Karpas-422 (cell line): ENCODE measurements at regions not wholly inside any gene's neighbourhood (a gene's known extent, or its start where the extent isn't known, plus 50 kb on each side); places are given as distances from the start of the nearest gene placed in this dataset.
A peak's percentile ranks its signal among the peaks of the same experiment; 100 is the strongest.

ENCODE experiments used
- DNase-seq: peaks from one replicate; pipeline ENCODE4 v3.0.0-alpha.2; 2015
- H2AFZ ChIP-seq: fragments of 200-600 bp; sonication (generic); 2 replicates; pipeline ENCODE4 v1.6.1; 2014; ENCODE audit warnings: antibody characterized with exemption, low read length, mixed read lengths
- H3K27ac ChIP-seq: fragments of 200-600 bp; sonication (generic); 2 replicates; pipeline ENCODE4 v1.5.1; 2014; ENCODE audit warnings: mild to moderate bottlenecking, low read length, moderate library complexity
- H3K27me3 ChIP-seq: fragments of 200-600 bp; sonication (generic); 2 replicates; pipeline ENCODE4 v1.6.1; 2014; ENCODE audit warnings: low read length, mixed read lengths
- H3K36me3 ChIP-seq: fragments of 200-600 bp; sonication (generic); 2 replicates; pipeline ENCODE4 v1.6.1; 2014; ENCODE audit warnings: low read length, mixed read lengths; ENCODE audit not compliant: insufficient read depth
- H3K4me1 ChIP-seq: fragments of 200-600 bp; sonication (generic); 2 replicates; pipeline ENCODE4 v1.6.1; 2014; ENCODE audit warnings: mild to moderate bottlenecking, low read length, mixed read lengths
- H3K4me2 ChIP-seq: fragments of 200-600 bp; sonication (generic); 2 replicates; pipeline ENCODE4 v1.6.1; 2014; ENCODE audit warnings: low read length, low read depth, mild to moderate bottlenecking; ENCODE audit not compliant: poor library complexity, severe bottlenecking
- H3K4me3 ChIP-seq: fragments of 200-600 bp; sonication (generic); 2 replicates; pipeline ENCODE4 v1.5.1; 2014; ENCODE audit warnings: mild to moderate bottlenecking, antibody characterized with exemption, low read length, mixed read lengths
- H3K79me2 ChIP-seq: fragments of 200-600 bp; sonication (generic); 2 replicates; pipeline ENCODE4 v1.6.1; 2014; ENCODE audit warnings: mild to moderate bottlenecking, low read length, mixed read lengths
- H3K9ac ChIP-seq: fragments of 200-600 bp; sonication (generic); 2 replicates; pipeline ENCODE4 v1.6.0; 2014; ENCODE audit warnings: low read length
- H3K9me2 ChIP-seq: fragments of 200-600 bp; sonication (generic), shearing (Covaris generic); replicated peaks from 2 replicates; pipeline ENCODE4 v1.6.0; 2014; ENCODE audit warnings: mild to moderate bottlenecking, low read length, moderate library complexity; ENCODE audit not compliant: insufficient read depth
- H3K9me3 ChIP-seq: fragments of 300-700, 200-600 bp; sonication (generic); 2 replicates; pipeline ENCODE4 v1.6.1; 2014; ENCODE audit warnings: low read length, mixed read lengths
- H4K20me1 ChIP-seq: fragments of 200-600 bp; sonication (generic); 2 replicates; pipeline ENCODE4 v1.6.1; 2014; ENCODE audit warnings: mild to moderate bottlenecking, antibody characterized with exemption, low read length, low read depth; ENCODE audit not compliant: insufficient read depth

DNA sequence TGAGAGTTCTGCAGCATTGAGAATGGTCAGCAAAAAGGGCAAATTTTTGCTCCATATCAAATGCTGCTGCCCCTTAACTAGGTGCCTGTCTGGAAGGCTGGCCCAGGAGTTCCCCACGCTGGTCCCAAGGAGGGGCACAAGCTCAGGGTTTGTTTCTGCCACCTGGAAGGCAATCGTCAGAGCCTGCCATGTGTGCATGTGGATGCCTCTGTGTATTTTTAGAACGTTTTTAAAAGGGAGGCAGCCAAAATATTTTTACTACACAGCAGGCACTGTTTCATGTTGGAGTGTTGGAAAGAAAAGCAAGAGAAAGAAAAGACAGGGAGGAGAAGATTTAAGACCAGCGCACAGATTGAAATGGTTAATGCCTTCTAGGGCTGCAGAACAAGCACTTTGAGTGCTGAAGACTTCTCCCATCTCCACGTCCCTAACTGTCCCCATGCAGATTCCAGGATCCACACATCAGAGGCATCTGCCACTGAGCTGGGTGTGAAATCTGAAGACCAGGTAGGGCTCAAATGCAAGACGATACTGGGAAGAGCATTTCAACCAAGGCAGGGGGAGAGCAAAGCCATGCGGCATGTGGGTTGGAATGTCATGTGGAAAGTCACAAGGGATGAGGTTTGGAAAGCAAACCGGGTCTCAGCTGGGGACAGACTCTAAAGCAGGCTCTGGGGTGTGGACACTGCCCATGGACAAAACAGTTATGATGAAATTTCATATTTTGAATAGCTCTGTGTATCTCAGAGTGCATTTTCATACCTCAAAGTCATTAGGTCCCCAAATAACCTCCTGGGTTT, 557.2 kb downstream of the BCL11B start:
- no peak overlapping the region for H3K4me2 ChIP-seq
- no peaks in the 10 kb centered on the region for H3K9me2 ChIP-seq
- no peak overlapping the region for H3K9ac ChIP-seq
- H3K9me3 ChIP-seq, result peaks cover 8% of the 10 kb centered on the region
- no peaks in the 10 kb centered on the region for H3K4me1 ChIP-seq
- H3K4me3 ChIP-seq, result no peak overlapping the region
- H3K79me2 ChIP-seq, result no peaks in the 10 kb centered on the region
- no peak overlapping the region for H3K27ac ChIP-seq
- no peaks in the 10 kb centered on the region for H4K20me1 ChIP-seq
- DNase-seq, result no peak
- no peak overlapping the region for H2AFZ ChIP-seq
- no peaks in the 10 kb centered on the region for H3K36me3 ChIP-seq
- no peaks in the 10 kb centered on the region for H3K27me3 ChIP-seq

DNA sequence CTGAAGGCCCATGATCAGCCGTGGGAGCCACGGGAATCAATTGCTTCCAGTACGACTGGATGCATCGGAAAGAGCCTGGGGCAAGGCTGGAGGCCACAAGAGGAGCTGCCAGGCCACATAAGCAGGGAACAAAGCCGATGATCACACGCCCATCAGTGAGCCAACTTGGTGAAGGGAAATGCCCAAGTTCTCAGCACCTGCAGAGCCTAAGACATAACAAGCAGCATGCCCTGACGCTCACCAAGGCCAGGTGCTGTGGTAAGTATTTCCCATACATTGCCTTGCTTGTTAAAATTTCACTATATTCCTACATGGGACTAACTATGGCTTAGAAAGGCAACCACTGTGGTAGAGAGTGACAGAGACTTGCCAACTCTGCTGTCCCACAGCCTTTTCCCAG, 555.9 kb downstream of the BCL11B start:
- Histone ChIP-seq H3K9ac (no peak overlapping the region), H4K20me1 (no peaks in the 10 kb centered on the region), H3K4me1 (peaks cover 7% of the 10 kb centered on the region; the same call in 1 of the 2 replicates), H3K4me3 (no peak overlapping the region), H2AFZ (no peak overlapping the region), H3K36me3 (no peaks in the 10 kb centered on the region), H3K4me2 (no peak overlapping the region), H3K9me2 (no peaks in the 10 kb centered on the region), H3K79me2 (no peaks in the 10 kb centered on the region), H3K27me3 (no peaks in the 10 kb centered on the region), H3K9me3 (peaks cover 4% of the 10 kb centered on the region), H3K27ac (no peak overlapping the region)
- no peak for DNase-seq

DNA sequence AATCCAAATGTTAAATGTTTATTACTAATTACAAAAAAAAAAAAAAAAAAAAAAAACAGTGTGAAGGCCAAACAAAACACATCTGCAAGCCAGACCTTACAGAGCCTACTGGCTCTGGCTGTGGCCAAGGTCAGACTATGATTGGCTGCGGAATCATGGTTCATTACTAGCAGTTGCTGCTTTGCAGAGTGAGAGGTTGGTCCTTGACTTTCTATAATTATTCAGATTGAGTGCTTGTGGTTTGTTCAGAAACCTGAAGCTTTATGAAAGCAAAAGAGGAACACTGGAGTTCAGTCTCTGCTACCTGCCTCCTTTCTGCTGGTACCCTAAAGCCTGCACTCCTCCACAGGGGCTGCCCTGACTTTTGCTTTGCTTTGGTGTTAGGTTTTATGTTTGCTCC, 550.9 kb downstream of the BCL11B start:
- peak; percentile 60 for DNase-seq

DNA sequence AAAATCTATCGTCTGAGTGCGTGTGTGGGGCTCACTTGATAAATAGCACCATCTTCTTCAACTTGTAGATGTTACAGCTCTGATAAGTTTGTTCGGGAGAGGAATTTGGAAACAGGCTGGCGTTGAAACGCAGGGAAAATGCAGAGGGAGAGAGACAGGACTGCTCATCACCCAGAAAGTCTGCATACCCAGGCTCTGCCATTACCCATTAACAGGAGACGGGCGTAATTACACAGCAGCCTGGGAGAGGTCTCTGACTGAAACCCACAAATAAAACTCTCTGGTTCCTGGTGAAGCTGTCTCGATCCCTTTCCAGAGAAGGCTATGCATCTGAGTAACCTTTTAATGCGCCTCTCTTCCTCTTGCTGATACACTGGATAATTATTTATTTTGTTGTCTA, 547.3 kb downstream of the BCL11B start:
- no peaks in the 10 kb centered on the region for H3K9me2 ChIP-seq
- no peaks in the 10 kb centered on the region for H3K79me2 ChIP-seq
- H3K4me1 ChIP-seq, result peaks cover 10% of the 10 kb centered on the region; the same call in 1 of the 2 replicates
- no peaks in the 10 kb centered on the region for H3K36me3 ChIP-seq
- no peaks in the 10 kb centered on the region for H3K9me3 ChIP-seq
- no peak overlapping the region for H3K4me3 ChIP-seq
- no peaks in the 10 kb centered on the region for H4K20me1 ChIP-seq
- H2AFZ ChIP-seq, result no peak overlapping the region
- H3K4me2 ChIP-seq, result no peak overlapping the region
- no peak overlapping the region for H3K27ac ChIP-seq
- no peaks in the 10 kb centered on the region; the same call in 1 of the 2 replicates for H3K27me3 ChIP-seq
- no peak for DNase-seq
- H3K9ac ChIP-seq, result no peak overlapping the region

More for the DNA sequence above, 550.9 kb downstream of the BCL11B start:
- no peak overlapping the region for H3K4me2 ChIP-seq
- 0 out of 2 replicates have a peak overlapping the region, but pooled peaks have one; percentile 8 for H3K27ac ChIP-seq
- no peaks in the 10 kb centered on the region for H3K79me2 ChIP-seq
- H3K27me3 ChIP-seq, result no peaks in the 10 kb centered on the region
- H3K9me2 ChIP-seq, result no peaks in the 10 kb centered on the region
- no peaks in the 10 kb centered on the region for H3K9me3 ChIP-seq
- H3K4me3 ChIP-seq, result no peak overlapping the region
- no peak overlapping the region for H2AFZ ChIP-seq
- H4K20me1 ChIP-seq, result no peaks in the 10 kb centered on the region
- no peak overlapping the region for H3K9ac ChIP-seq
- H3K4me1 ChIP-seq, result peaks cover 10% of the 10 kb centered on the region; the same call in 1 of the 2 replicates
- no peaks in the 10 kb centered on the region for H3K36me3 ChIP-seq

DNA sequence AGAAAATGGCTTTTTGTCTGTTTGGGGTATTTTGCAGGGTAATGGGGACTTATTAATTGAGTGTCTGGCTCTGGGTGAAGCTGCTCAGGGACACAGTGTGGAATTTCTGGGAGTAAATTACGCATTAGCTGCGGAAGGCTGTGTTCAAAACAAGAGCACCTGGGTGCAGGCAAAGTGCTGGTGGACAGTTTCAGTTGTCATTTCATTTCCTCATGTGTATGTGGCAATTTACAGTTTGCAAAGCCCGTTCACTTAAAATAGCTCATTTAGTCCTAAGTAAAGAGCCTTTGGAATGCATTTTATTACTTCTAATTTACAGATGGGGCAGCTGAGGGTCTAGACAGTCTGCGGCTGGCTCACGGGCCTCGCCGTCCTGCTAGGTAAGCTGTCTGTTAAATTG, 546.8 kb downstream of the BCL11B start:
- Histone ChIP-seq H4K20me1 (no peaks in the 10 kb centered on the region), H3K4me1 (peaks cover 9% of the 10 kb centered on the region; the same call in 1 of the 2 replicates), H3K27ac (no peak overlapping the region), H3K9ac (no peak overlapping the region), H3K27me3 (no peaks in the 10 kb centered on the region; the same call in 1 of the 2 replicates), H3K4me3 (no peak overlapping the region), H3K36me3 (no peaks in the 10 kb centered on the region), H3K9me2 (no peaks in the 10 kb centered on the region), H3K79me2 (no peaks in the 10 kb centered on the region), H2AFZ (no peak overlapping the region), H3K9me3 (no peaks in the 10 kb centered on the region), H3K4me2 (no peak overlapping the region)
- DNase-seq, result no peak

DNA sequence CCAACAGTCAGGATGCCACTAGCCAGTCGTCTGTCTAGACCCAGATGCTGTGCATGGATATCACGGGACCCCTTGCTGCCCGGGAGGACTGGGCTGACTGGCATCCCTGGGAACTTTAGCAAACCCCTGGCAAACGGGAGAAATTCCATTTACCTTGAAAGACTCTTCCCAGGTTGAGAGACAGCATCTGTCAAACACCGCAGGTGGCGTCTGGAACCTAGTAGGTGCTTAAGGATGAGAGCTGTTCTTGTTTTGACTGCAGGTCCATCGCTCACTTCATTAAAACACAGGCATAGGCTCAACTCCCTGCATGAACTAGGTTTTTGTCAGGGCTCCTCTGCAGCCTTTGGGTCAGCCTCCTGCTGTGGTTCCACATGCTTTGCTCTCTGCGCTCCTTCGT, 546.3 kb downstream of the BCL11B start:
- H3K9me3 ChIP-seq, result no peaks in the 10 kb centered on the region
- H3K9ac ChIP-seq, result no peak overlapping the region
- no peaks in the 10 kb centered on the region for H3K79me2 ChIP-seq
- DNase-seq, result no peak
- no peaks in the 10 kb centered on the region for H3K9me2 ChIP-seq
- peaks cover 4% of the 10 kb centered on the region; the same call in 1 of the 2 replicates for H3K4me1 ChIP-seq
- no peak overlapping the region for H2AFZ ChIP-seq
- H3K27me3 ChIP-seq, result no peaks in the 10 kb centered on the region; the same call in 1 of the 2 replicates
- H3K36me3 ChIP-seq, result no peaks in the 10 kb centered on the region
- H3K4me3 ChIP-seq, result no peak overlapping the region
- H3K4me2 ChIP-seq, result no peak overlapping the region
- no peaks in the 10 kb centered on the region for H4K20me1 ChIP-seq
- no peak overlapping the region for H3K27ac ChIP-seq

DNA sequence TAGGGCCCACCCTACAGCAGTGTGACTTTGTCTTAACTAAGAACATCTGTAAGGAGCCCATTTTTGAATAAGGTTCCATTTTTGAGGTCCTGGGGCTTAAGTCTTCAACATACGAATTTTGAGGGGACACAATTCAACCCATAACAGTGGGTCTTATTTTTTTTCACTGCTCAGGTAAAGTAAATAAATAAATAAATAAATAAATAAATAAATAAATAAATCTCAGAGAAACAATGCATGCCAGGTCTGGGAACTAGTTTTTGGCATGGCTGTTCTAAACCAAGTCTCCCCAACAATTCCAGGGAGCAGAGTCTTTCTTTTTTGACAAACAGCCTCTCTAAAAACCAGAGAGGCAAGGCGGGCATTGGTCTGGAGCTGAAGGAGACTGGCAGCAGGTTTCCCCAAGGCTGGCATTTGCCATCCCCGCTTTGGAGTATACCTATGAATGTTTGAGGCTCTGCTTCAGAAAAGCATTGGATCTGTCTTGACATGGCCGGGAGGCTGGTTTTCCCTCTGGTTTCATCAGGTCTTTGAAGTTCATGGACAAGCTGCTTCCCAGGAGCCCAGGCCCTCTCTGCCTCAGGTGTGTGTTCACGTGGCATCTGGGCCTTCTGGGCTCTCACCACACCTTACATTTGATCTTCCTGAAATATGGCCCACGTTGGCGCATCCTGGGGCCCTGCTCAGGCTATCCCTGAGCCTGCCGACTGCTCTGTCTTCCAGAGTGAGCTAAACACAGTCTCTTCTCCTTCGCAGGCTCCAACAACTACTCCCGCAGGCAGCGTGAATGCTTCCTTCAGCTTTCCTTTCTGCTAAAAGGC, 545.2 kb downstream of the BCL11B start:
- H3K9me3 ChIP-seq, result no peaks in the 10 kb centered on the region
- H4K20me1 ChIP-seq, result no peaks in the 10 kb centered on the region
- no peaks in the 10 kb centered on the region for H3K36me3 ChIP-seq
- DNase-seq, result no peak
- no peak overlapping the region for H3K9ac ChIP-seq
- no peak overlapping the region for H3K27ac ChIP-seq
- H3K4me3 ChIP-seq, result no peak overlapping the region
- no peaks in the 10 kb centered on the region for H3K79me2 ChIP-seq
- no peaks in the 10 kb centered on the region for H3K9me2 ChIP-seq
- no peak overlapping the region for H2AFZ ChIP-seq
- no peaks in the 10 kb centered on the region for H3K4me1 ChIP-seq
- no peak overlapping the region for H3K4me2 ChIP-seq
- no peaks in the 10 kb centered on the region; the same call in 1 of the 2 replicates for H3K27me3 ChIP-seq

DNA sequence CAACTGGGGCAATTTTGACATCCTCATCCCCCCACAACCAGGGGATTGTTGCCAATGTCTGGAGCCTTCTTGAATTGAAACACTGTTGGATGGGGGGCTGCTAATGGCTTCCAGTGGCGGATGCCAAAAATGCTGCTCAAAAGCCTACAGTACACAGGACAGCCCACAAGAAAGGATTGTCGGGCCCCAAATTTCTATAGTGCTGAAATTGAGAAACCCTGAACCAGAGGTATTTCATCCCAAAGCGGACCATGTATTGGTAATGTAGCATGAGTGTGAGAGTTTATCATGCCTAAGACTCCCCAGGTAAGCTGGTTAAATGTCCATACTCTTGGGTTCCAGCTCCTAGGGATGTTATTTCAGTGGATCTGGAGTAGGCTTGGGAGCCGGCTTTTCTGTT, 544.0 kb downstream of the BCL11B start:
- Histone ChIP-seq H3K4me2 (no peak overlapping the region), H3K9me3 (no peaks in the 10 kb centered on the region), H3K4me1 (no peaks in the 10 kb centered on the region), H4K20me1 (no peaks in the 10 kb centered on the region), H3K4me3 (no peak overlapping the region), H3K36me3 (no peaks in the 10 kb centered on the region), H2AFZ (no peak overlapping the region), H3K27ac (no peak overlapping the region), H3K9ac (no peak overlapping the region), H3K9me2 (no peaks in the 10 kb centered on the region), H3K79me2 (no peaks in the 10 kb centered on the region), H3K27me3 (no peaks in the 10 kb centered on the region; the same call in 1 of the 2 replicates)
- no peak for DNase-seq
